ENCODE measurements at regions not wholly inside any gene's neighbourhood (a gene's known extent, or its start where the extent isn't known, plus 50 kb on each side); places are given as distances from the start of the nearest gene placed in this dataset.
"Not testable (repeated sequence)": the region's sequence is repeated elsewhere in the genome, so short reads cannot be mapped to it uniquely, and the experiment has no call there.

GRCh38 chr20:54922096-54922495, 446.7 kb downstream of the DOK5 start:
- H3K4ac ChIP-seq (ENCODE audit: low read depth in 1 of 2, low read length in 2 of 2) = no peak overlapping the region

GRCh38 chr20:54920491-54920890, 445.1 kb downstream of the DOK5 start:
- Histone ChIP-seq H2BK120ac (ENCODE audit: low read depth, low read length) (no peak overlapping the region), H3K9me3 (ENCODE audit: control insufficient read depth, low read length) (no peaks in the 10 kb centered on the region), H3K27me3 (ENCODE audit: control insufficient read depth in 1 of 2, insufficient read depth in 1 of 2, low read length in 2 of 2) (no peaks in the 10 kb centered on the region), H2BK5ac (ENCODE audit: low read depth, low read length, poor library complexity, severe bottlenecking) (no peak overlapping the region), H4K8ac (ENCODE audit: low read length) (no peak overlapping the region), H3K79me1 (replicated peaks; ENCODE audit: low read length, poor library complexity, severe bottlenecking) (no peaks in the 10 kb centered on the region), H3K23ac (ENCODE audit: low read length in 2 of 2) (no peak overlapping the region), H3K14ac (ENCODE audit: low read length in 2 of 2) (no peak overlapping the region), H3K4ac (ENCODE audit: low read depth in 1 of 2, low read length in 2 of 2) (no peak overlapping the region), H2BK12ac (ENCODE audit: low read length in 2 of 2) (no peak overlapping the region), H3K9ac (ENCODE audit: low read length) (no peak overlapping the region), H3K18ac (ENCODE audit: low read depth in 1 of 2, low read length in 2 of 2) (no peak overlapping the region), H2BK15ac (ENCODE audit: low read depth, poor library complexity, severe bottlenecking) (no peak overlapping the region), H2AK5ac (ENCODE audit: low read length, severe bottlenecking) (no peak overlapping the region), H3K4me1 (ENCODE audit: control insufficient read depth, insufficient read depth, low read depth, low read length) (no peaks in the 10 kb centered on the region), H3K27ac (ENCODE audit: low read length, poor library complexity, severe bottlenecking) (no peak overlapping the region), H2AFZ (ENCODE audit: low read depth, low read length) (no peak overlapping the region), H3K36me3 (ENCODE audit: control insufficient read depth in 1 of 2, insufficient read depth in 2 of 2, low read depth in 1 of 2, low read length in 2 of 2) (no peaks in the 10 kb centered on the region), H3K4me3 (ENCODE audit: insufficient read depth in 1 of 2, low read depth in 1 of 2, low read length in 2 of 2) (no peak overlapping the region), H3K4me2 (ENCODE audit: low read length, poor library complexity, severe bottlenecking) (no peak overlapping the region), H4K91ac (ENCODE audit: low read length) (no peak overlapping the region)
- DNase-seq = no peak
- WGBS = 56% methylated on average over 5 of the region's 5 CpGs

More at GRCh38 chr20:54922096-54922495, 446.7 kb downstream of the DOK5 start:
- Histone ChIP-seq H4K91ac (ENCODE audit: low read length) (no peak overlapping the region), H3K4me2 (ENCODE audit: low read length, poor library complexity, severe bottlenecking) (no peak overlapping the region), H3K4me1 (ENCODE audit: control insufficient read depth, insufficient read depth, low read depth, low read length) (no peaks in the 10 kb centered on the region), H3K14ac (ENCODE audit: low read length in 2 of 2) (no peak overlapping the region), H3K27ac (ENCODE audit: low read length, poor library complexity, severe bottlenecking) (no peak overlapping the region), H3K36me3 (ENCODE audit: control insufficient read depth in 1 of 2, insufficient read depth in 2 of 2, low read depth in 1 of 2, low read length in 2 of 2) (no peaks in the 10 kb centered on the region), H3K18ac (ENCODE audit: low read depth in 1 of 2, low read length in 2 of 2) (no peak overlapping the region), H3K23ac (ENCODE audit: low read length in 2 of 2) (no peak overlapping the region), H2AK5ac (ENCODE audit: low read length, severe bottlenecking) (no peak overlapping the region), H4K8ac (ENCODE audit: low read length) (no peak overlapping the region), H3K79me1 (replicated peaks; ENCODE audit: low read length, poor library complexity, severe bottlenecking) (no peaks in the 10 kb centered on the region), H2BK5ac (ENCODE audit: low read depth, low read length, poor library complexity, severe bottlenecking) (no peak overlapping the region), H3K9me3 (ENCODE audit: control insufficient read depth, low read length) (no peaks in the 10 kb centered on the region), H2BK15ac (ENCODE audit: low read depth, poor library complexity, severe bottlenecking) (no peak overlapping the region), H3K4me3 (ENCODE audit: insufficient read depth in 1 of 2, low read depth in 1 of 2, low read length in 2 of 2) (no peak overlapping the region), H3K27me3 (ENCODE audit: control insufficient read depth in 1 of 2, insufficient read depth in 1 of 2, low read length in 2 of 2) (no peaks in the 10 kb centered on the region), H2AFZ (ENCODE audit: low read depth, low read length) (no peak overlapping the region), H2BK12ac (ENCODE audit: low read length in 2 of 2) (no peak overlapping the region), H3K9ac (ENCODE audit: low read length) (no peak overlapping the region), H2BK120ac (ENCODE audit: low read depth, low read length) (no peak overlapping the region)
- no CpG with 5 or more reads among the region's 1 CpG for WGBS
- no peak for DNase-seq

- H3K4me2 ChIP-seq (ENCODE audit: low read length, poor library complexity, severe bottlenecking); H4K8ac ChIP-seq (ENCODE audit: low read length); H3K79me1 ChIP-seq (replicated peaks; ENCODE audit: low read length, poor library complexity, severe bottlenecking); H3K4me3 ChIP-seq (ENCODE audit: insufficient read depth in 1 of 2, low read depth in 1 of 2, low read length in 2 of 2); H3K36me3 ChIP-seq (ENCODE audit: control insufficient read depth in 1 of 2, insufficient read depth in 2 of 2, low read depth in 1 of 2, low read length in 2 of 2); H4K91ac ChIP-seq (ENCODE audit: low read length); H2AK5ac ChIP-seq (ENCODE audit: low read length, severe bottlenecking); H2AFZ ChIP-seq (ENCODE audit: low read depth, low read length); H3K18ac ChIP-seq (ENCODE audit: low read depth in 1 of 2, low read length in 2 of 2); H3K27ac ChIP-seq (ENCODE audit: low read length, poor library complexity, severe bottlenecking); H2BK12ac ChIP-seq (ENCODE audit: low read length in 2 of 2); H3K9me3 ChIP-seq (ENCODE audit: control insufficient read depth, low read length); H3K4ac ChIP-seq (ENCODE audit: low read depth in 1 of 2, low read length in 2 of 2); H3K27me3 ChIP-seq (ENCODE audit: control insufficient read depth in 1 of 2, insufficient read depth in 1 of 2, low read length in 2 of 2); H2BK15ac ChIP-seq (ENCODE audit: low read depth, poor library complexity, severe bottlenecking); H3K14ac ChIP-seq (ENCODE audit: low read length in 2 of 2); DNase-seq; H2BK120ac ChIP-seq (ENCODE audit: low read depth, low read length); H3K4me1 ChIP-seq (ENCODE audit: control insufficient read depth, insufficient read depth, low read depth, low read length); H2BK5ac ChIP-seq (ENCODE audit: low read depth, low read length, poor library complexity, severe bottlenecking); H3K23ac ChIP-seq (ENCODE audit: low read length in 2 of 2); H3K9ac ChIP-seq (ENCODE audit: low read length): not testable (repeated sequence)
- WGBS = 88% methylated on average over 19 of the region's 19 CpGs
These were observed 443.6 kb downstream of the DOK5 start for GRCh38 chr20:54918993-54919392.

- Histone ChIP-seq H3K4me2 (ENCODE audit: low read length, poor library complexity, severe bottlenecking) (no peak overlapping the region), H3K27me3 (ENCODE audit: control insufficient read depth in 1 of 2, insufficient read depth in 1 of 2, low read length in 2 of 2) (no peaks in the 10 kb centered on the region), H4K8ac (ENCODE audit: low read length) (no peak overlapping the region), H2AFZ (ENCODE audit: low read depth, low read length) (no peak overlapping the region), H2BK5ac (ENCODE audit: low read depth, low read length, poor library complexity, severe bottlenecking) (no peak overlapping the region), H3K79me1 (replicated peaks; ENCODE audit: low read length, poor library complexity, severe bottlenecking) (no peaks in the 10 kb centered on the region), H2AK5ac (ENCODE audit: low read length, severe bottlenecking) (no peak overlapping the region), H3K4me1 (ENCODE audit: control insufficient read depth, insufficient read depth, low read depth, low read length) (no peaks in the 10 kb centered on the region), H3K9me3 (ENCODE audit: control insufficient read depth, low read length) (no peaks in the 10 kb centered on the region), H2BK120ac (ENCODE audit: low read depth, low read length) (no peak overlapping the region), H3K14ac (ENCODE audit: low read length in 2 of 2) (no peak overlapping the region), H2BK15ac (ENCODE audit: low read depth, poor library complexity, severe bottlenecking) (no peak overlapping the region), H3K23ac (ENCODE audit: low read length in 2 of 2) (no peak overlapping the region), H3K4ac (ENCODE audit: low read depth in 1 of 2, low read length in 2 of 2) (no peak overlapping the region), H3K9ac (ENCODE audit: low read length) (no peak overlapping the region), H3K27ac (ENCODE audit: low read length, poor library complexity, severe bottlenecking) (no peak overlapping the region), H2BK12ac (ENCODE audit: low read length in 2 of 2) (no peak overlapping the region), H3K18ac (ENCODE audit: low read depth in 1 of 2, low read length in 2 of 2) (no peak overlapping the region), H4K91ac (ENCODE audit: low read length) (no peak overlapping the region), H3K4me3 (ENCODE audit: insufficient read depth in 1 of 2, low read depth in 1 of 2, low read length in 2 of 2) (no peak overlapping the region), H3K36me3 (ENCODE audit: control insufficient read depth in 1 of 2, insufficient read depth in 2 of 2, low read depth in 1 of 2, low read length in 2 of 2) (no peaks in the 10 kb centered on the region)
- WGBS = 74% methylated on average over 1 of the region's 1 CpG
- no peak for DNase-seq
These were observed 439.6 kb downstream of the DOK5 start for GRCh38 chr20:54914995-54915394.

Measured in mesenchymal stem cell (in vitro differentiated cells and primary cell).